ENCODE measurements at regions not wholly inside any gene's neighbourhood (a gene's known extent, or its start where the extent isn't known, plus 50 kb on each side); places are given as distances from the start of the nearest gene placed in this dataset.

DNA sequence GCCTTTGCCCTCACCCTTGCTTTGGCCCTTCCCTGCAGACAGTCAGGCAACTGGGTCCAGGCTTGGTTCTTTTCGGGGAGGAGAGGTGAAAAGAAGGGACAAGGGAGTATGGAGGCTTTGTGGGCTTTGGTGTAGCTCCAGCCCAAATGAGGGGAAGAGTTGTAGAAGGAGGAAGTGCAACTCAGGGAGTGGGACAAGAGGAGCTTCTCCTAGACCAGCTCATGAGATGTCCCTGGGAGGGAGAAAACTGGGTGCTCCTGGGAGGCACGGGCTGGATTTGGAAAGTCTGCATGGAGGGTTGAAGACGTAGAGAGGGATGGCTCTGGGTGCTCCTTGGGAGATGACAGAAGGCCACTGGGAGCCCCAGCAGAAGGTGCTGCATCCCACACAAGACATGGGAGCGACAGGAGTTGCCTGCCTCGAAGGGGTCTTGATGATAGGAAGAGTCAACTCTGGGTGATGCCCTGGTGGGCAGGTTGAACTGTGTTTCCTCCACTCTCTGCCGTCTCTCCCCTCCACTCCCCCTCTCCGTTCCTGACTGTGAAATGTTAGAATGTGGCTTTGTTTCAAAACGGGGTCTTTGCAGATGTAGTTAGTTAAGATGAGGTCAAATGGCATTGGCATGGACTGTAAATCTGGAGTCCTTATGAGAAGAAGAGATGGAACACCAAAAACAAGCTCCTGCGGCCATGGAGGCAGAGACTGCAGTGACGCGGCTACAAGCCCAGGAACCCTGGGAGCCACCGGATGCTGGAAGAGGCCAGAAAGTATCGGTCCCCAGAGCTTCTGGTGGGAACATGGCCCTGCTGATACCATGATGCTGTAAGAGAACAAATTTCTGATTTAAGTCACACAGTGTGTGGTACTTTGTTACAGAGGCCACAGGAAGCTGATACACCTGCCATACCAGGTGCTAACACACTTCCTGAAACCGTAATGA, 298.5 kb downstream of the GLRX3 start:
- no peak for DNase-seq

DNA sequence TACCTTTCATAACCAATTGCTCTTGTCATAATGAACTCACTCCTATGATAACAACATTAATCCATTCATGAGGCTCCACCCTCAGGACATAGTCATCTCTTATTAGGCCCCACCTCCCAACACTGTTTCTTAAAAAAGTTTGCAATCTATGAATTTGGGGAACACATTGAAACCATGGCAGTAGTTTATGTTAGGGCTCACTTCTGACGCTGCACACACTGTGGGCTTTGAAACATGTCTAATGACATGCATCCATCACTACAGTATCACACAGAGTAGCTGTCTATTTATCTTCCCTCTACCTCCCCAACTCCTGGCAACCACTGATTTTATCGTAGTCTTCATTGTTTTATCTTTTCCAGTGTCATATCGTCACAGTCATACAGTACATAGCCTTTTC, 299.8 kb downstream of the GLRX3 start:
- DNase-seq = no peak

DNA sequence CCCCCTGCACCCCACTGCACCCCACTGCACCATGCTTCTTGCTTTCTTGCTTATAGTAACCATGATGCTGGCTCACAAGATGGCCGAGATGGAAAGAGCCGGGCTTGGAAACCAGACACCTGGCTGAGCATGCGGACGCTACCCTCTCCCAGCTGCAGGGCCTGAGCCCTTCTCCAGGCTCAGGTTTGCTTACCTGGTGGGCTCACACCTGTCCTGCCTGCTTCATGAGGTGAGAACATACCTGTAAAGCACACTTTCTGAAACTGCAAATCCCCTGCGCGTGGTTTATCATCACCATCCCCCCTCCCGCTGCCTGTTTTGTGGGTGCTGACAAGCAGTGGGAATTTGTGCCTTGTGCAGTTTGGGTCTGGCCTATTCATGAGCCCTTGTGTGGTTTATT, 302.7 kb downstream of the GLRX3 start:
- DNase-seq = no peak

DNA sequence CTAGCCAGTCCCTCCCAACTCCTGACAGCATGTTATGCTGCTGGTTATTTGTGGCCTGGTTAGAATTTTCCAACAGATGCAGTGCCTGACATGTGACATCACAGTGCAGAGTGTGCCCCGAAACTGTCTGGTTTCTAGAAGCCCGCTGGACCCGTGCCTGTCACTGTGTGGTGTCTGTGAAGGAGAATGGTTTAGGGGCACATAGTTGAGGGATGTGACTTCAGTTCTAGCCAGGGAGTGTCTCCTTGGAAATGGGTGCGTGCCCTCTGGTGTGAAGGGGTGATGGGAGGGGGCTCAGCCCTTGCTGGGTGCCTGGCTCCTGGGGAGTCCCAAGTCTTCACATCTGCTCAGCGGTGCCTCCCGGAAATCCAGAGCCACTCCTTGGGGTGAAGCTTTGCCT, 303.6 kb downstream of the GLRX3 start:
- no peak for DNase-seq

DNA sequence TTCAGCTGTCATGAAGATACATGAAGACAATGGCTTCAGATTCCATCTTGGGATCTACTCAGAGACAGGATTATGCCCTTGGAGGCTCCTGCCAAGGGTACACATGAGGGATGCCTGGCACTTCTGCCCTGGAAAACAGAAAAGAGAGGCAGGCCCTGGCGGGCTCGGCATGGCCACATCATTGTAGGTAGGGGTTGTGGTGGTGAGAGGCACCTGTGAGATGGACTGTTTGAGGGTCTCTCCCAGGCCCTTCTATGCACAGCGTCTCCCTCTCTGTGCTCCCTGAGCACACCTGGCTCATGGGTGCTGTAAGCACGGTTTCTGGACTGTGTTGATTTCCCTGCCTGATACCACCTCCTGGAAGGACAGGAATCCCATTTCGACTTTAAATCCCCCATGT, 304.3 kb downstream of the GLRX3 start:
- DNase-seq = no peak

DNA sequence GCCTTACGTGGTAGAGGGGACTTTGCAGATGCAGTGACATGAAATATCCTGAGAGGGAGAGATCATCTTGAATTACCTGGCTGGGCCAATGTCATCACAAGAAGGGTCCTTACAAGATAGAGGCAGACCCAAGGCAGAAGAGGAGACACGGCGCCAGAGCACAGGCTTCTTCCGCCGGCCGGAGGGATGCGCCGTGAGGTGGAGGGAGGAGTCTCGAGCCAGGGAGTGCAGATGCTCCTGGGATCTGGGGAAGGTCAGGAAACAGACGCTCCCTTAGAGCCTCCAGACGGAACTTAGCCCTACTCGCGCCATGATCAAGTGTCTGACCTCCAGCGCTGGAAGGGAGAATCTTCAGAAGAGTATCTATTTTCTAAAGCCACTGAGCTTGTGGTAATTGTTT, 304.8 kb downstream of the GLRX3 start:
- DNase-seq = no peak

DNA sequence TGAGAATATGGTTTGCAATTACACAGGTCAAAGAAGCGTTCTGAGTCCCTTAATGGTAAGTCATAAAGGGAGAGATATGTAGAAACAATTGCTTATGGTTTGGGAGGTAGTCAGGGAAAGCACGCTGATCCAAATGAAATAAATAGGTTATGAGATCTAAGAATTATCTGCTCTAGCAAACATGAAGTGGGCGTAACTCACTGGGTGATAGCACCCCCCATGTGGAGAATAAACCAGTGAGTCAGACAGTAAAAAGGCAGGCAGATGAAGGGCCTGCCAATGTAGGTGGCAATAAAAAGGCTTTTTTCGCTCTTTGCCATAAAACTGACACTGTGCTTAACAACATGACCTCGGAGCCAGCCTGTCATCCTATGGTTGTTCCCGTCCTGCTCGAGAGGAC, 306.9 kb downstream of the GLRX3 start:
- DNase-seq = no peak

DNA sequence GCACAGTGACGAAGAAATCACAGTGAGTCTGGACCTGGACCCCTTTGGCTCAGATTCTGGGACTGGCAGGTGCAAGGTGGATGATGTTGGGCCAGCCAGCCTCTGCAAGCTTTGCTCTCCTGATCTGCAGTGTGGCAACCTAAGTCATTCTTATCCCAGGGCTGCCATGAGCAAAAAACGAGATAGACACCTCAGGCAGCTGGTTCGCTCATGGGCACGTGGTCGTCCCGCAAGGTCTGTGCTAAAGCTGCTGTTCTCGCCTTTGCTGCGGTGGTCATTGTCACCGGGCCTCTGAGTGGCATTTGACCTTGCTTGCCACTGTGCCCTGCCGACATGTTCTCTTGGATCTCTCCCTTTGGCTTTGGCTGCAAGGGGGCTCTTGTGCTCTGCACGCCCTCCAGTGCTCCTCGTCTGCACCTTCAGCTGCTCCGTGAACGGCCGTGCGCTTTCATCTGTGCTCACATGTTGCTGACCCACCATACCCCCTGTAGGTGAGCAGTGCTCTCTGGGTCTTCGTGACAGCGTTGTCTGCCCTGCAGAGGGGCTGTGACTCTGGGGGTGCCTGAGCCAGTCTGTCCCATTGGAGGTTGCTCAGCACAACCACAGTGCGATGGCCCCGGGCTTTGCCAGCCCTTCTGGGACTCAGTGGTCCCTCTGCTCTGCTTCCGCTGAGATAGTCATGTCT, 317.0 kb downstream of the GLRX3 start:
- no peak for DNase-seq

DNA sequence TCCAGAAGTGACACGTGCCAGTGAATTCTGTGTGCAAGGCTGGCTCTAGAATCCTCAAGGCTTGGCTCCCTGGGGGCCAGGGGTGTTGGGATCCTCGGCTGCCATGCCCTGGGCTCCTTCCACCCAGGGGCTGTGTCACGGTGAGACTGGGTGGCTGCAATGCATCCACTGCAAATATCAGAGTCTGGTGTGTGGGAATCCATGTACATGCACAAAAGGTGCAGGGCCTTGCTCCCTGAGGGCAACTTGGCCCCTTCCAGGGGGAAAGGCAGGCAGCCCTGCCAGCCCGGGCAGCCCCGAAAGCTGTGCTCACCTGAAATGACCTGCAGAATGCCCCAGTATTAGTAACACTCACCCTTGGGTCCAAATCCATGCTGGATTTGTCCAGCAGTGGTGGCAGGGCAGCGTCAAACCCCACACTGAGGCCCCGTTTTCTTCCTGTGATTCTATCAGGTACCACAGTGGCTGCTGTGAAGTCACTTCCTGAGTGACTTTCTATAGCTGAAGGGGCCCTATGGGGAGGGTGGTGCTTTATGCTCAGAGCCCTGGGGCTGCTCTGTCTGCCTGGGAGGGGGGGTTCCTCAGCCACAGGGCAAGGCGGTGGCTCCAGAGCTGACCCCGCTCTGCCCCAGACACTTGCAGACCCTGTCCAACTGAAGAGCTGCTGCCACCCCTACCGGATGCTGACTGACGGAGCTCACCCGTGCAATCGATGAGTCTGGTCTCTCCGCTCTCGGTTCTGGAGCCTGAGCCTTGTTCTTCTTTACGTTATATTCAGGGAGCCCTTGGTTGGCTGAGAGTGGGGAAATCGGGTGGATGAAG, 317.7 kb downstream of the GLRX3 start:
- DNase-seq = no peak

DNA sequence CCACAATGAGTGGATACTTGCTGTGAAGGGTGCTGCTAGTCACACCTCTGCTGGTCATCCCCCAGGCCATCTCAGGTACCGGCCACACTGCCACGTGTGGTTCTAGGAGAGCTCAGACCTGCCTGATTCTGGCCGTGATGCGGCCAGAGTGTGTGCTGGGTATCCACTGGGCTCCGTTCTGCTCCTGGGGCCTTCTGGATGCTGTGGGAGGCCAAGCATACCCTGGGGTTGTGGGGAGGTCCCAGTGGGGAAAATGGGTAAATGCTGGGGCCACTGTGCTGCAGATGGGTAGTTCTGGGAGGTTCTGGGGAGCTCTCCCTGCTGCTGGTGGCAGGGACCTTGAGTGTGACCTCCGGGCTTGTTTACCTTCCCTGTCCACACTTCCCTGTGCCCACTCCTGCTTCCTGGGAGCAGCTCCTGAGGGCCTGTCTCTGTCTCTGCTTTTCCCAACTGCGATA, 318.4 kb downstream of the GLRX3 start:
- DNase-seq = no peak

DNA sequence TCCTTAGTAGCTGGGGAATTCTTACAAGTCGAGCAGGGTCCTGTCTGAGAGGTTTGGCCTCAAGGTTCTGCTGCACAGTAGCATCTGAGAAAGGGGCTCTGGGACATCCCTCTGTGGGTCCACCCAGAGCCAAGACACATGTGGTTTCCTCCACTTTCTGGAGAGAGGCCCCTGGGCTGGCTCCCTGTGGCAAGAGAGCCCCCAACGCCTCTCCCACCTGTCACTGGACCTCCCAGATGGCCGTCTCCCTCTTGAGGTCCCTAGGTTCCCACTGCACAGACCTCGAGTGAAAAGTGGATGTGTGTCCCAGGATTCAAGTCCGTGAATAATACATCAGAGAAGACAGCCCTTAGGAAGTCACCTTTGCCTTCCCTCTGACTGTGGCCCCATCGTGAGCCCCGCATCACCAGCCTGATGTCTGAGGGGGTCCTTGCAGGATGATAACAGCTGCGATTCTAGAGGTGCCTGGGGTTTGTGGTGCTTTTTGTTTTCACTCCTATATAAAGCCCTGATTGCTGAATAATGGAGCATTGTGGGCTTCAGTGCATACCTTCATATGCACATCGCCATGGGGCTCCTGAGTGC, 319.0 kb downstream of the GLRX3 start:
- DNase-seq = no peak

DNA sequence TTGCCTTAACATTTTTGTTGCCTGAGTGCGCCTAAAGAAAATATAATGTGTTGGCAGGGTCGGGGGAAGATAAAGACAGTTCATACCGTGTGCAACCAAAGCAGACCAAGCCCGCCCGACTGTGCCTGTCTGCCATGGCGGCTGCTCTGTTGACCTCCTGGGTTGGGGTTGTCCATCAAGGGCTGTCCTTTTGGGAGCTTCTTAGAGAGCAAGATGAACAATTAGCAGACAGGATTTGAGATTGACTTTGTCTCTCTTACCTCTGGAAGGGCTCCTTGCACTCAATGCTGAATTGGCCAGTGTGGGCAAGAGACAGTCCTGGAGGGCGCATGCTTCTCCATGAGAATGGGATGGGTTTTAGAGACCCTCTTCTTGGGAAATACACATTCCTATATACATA, 319.6 kb downstream of the GLRX3 start:
- DNase-seq = no peak

DNA sequence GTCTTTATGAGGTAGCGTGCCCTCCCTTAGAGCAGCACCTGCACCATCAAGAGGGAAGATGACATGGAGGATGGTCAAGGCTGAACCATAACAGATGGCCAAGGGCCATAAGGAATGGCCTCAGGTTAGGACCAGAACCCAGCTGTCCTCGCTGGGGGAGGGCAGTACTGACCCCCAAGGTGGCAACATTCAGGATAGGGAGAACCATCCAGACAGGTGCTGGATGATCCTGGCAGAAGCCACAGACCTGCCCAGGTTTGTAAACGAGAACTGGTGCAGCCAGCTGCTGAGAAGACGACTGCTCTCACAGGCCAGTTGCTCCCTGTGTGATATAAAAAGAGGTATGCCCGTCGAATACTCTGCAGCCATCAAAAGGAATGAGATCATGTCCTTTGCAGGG, 320.4 kb downstream of the GLRX3 start:
- no peak for DNase-seq

DNA sequence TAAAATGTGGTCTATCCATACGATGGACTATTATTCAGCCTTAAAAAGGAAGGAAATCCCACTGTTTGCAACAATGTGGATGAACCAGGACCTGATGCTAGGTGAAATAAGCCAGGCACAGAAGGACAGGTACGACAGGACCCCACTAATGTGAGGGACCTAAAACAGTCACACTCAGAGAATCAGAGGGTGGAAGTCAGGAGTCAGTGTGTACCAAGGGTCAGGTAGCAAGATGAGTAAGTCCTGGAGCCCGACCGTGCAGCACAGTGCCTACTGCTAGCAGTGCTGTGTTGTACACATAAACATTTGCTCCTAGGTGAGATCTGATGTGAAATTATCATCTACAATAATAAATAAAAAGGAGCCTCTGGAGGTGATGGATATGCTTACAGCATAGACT, 322.3 kb downstream of the GLRX3 start:
- DNase-seq = no peak

DNA sequence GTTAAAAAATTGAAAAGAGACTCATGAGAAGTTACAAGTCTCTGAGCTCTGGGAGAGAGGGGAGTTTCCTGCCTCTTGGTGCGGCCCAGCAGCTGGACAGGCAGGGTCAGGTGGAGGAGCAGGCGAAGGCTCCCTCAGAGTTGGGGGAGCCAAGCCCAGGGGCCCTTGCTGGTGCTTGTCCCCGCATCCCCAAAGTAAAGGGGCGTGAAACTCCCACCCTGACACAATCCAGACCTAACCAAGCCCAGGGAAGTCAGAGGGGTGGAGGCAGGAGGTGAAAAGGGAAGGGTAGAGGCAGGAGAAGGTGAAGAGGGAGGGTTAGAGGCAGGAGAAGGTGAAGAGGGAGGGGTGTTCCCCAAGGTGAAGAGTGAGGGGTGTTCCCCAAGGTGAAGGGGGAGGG, 322.8 kb downstream of the GLRX3 start:
- no peak for DNase-seq

DNA sequence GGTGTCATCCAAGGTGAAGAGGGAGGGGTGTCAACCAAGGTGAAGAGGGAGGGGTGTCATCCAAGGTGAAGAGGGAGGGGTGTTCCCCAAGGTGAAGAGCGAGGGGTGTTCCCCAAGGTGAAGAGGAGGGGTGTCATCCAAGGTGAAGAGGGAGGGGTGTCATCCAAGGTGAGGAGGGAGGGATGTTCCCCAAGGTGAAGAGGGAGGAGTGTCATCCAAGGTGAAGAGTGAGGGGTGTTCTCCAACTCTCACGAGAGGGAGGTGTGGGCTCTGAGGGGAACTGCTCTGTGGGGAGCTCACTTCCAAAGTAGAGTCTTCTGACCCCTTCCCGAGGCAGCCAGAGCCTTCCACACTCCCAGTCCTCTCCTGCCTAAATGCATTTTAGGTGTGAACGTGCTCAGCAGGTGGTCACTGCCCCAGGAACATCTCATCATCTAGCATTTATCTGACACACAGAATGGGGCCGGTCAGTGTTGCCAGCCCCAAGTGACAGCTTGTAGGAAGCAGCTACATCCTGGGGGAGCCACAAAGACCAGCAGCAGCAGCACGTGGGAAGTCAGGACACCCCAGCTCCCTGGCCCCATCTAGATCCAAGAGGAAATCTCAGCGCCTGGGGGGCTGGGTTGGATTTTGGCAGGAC, 323.8 kb downstream of the GLRX3 start:
- DNase-seq = no peak

DNA sequence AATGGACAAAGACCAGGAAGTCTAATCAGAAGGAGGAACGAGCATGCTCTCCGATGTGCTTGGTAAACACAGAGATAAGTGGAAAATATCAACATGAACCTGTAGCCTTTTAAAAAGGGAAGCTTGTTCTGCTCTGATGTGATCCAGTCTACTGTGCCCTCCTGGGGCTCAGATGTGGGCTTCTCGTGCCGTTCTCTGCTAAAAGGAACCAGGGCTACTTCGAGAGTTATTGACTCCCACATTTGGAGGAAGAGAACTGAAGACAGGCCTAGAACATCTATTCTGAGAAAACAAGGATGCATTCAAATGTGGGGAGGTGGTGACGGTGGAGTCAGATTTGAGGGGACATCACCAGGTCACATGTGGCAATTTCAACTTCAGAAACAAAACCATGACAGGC, 325.4 kb downstream of the GLRX3 start:
- no peak for DNase-seq

DNA sequence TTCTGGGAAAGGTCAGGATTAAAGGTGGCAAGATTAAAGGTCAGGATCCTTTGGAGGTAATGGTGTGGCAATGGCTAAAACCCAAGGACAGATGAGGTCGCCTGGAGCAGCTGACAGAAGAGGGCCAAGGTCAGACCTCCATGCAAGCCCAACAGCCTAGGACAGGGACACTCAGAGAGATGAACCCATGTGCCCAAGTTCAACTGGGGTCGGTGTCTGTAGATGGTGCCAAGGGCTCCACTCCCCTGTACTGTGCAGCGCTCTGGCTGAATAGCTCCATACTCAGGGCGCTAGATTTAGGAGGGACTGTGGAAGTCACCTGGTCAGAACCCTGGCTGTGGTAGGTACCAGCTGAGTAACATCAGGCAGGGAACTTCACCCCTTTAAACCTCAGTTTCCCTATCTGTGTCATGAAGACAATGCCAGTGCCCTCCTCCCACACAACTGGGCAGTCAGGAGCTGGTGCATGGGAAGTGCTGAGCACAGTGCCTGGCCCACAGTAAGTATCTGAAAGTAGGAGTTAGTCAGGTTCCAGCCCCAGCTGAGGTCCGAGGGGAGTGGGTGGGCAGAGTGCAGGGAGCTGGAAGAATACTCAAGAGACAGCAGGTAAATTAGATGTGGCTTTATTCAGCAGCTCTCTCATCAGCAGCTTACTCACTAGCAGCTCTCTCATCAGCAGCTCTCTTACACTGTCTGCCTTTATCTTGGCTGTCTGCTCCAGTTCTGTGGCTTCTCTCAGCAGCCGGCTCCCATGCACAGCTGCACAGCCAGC, 327.1 kb downstream of the GLRX3 start:
- DNase-seq = no peak

DNA sequence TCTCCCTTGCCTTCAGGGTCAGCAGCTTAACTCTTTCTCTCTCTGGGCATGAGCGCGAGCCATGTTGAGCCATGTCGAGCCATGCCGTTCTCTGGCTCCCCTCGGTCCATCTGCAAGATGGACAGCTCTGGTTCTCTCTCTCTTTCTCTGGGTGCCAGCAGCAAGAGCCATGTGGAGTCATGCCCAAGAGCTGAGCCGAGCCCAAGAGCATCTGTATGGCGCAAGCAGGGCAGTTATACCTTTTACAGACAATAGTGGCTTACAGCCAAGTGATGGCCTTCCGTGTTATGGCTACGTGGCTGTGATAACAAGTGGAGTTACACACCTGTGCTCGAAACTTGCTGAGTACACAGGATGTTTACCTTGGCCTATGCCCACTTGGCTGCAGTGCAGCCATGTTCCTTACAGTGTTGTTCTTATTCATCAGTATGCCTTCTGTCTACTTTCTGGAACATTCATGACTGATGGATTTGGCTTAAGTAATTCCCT, 327.7 kb downstream of the GLRX3 start:
- no peak for DNase-seq

DNA sequence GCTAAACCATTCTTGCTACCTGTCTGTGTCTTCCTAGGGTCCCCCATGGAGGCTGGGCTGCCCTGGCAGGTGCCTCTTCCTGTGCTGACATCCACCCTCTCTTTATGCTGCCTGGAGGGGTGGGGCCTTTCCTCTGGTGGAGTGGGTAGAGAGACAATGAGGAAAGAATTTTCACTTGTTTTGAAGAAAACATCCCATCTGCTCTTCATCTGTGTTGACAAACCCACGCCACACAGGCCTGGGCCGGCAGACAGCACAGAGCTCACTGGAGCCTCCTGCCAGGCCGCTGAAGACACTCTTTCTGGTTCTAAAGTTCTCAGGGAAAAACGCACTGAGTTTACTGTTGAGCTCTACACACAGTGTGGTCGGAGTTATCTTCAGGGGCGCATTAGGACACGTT, 328.2 kb downstream of the GLRX3 start:
- no peak for DNase-seq

DNA sequence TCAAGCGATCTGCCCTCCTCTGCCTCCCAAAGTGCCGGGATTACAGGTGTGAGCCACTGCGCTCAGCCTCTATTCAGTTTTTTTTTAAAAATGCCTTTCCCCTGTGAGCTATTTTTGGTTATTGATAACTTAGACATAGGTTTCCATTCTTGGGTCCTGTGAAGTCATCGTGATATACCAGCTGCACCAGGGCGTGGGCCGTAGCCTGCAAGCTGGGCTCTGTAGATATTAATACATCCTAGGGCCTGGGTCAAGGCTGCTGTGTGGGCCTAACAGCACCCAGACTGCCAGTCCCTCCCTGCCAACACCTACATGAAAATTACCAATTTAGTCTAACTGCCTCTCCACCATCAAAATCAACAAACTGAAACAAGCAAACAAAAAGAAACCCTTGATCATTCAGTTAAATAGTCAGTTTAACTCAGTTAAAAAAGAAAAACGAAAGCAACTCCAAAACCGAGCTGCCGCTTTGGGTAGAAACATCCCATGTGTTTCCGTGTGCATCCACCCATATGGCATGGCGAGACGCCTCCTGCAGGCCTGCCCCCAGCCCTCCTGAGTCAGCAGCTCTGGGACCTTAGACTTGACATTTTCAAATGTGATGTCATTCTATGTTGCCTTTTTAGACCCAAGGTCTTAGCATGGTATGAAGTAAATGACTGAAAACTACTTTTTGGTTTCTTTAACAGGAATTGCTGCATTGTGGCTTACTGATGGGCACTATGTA, 330.2 kb downstream of the GLRX3 start:
- no peak for DNase-seq

Measured in NCI-H524 treated with DMSO at 0.1 percent for 48 hours (cell line).